HG03097 (cell line): ENCODE measurements at regions not wholly inside any gene's neighbourhood (a gene's known extent, or its start where the extent isn't known, plus 50 kb on each side); places are given as distances from the start of the nearest gene placed in this dataset.
"Not testable (repeated sequence)": the region's sequence is repeated elsewhere in the genome, so short reads cannot be mapped to it uniquely, and the experiment has no call there.

Experiments
- ATAC-seq: cut with Tn5 transposase; IDR thresholded peaks from one replicate; pipeline ENCODE4 v1.9.1; 2021; ENCODE audit not compliant: unreplicated experiment, low FRiP score

- ATAC-seq: not testable (repeated sequence)
Observed at GRCh38 chr6:63006018-63006417, 205.3 kb upstream of the FKBP1C start.

GRCh38 chr6:63010962-63011361 lies 200.3 kb upstream of the FKBP1C start:
- not testable (repeated sequence) for ATAC-seq

- no peak for ATAC-seq
Observed at GRCh38 chr6:63014290-63014689, 197.0 kb upstream of the FKBP1C start.

GRCh38 chr6:63022631-63023030 lies 188.6 kb upstream of the FKBP1C start:
- no peak for ATAC-seq

GRCh38 chr6:63023726-63024125 lies 187.5 kb upstream of the FKBP1C start:
- ATAC-seq: no peak

- ATAC-seq: no peak
Observed at GRCh38 chr6:63049216-63049615, 162.1 kb upstream of the FKBP1C start.

GRCh38 chr6:63053206-63053605 lies 158.1 kb upstream of the FKBP1C start:
- ATAC-seq: not testable (repeated sequence)

GRCh38 chr6:63058601-63059000 lies 152.7 kb upstream of the FKBP1C start:
- ATAC-seq: no peak

- no peak for ATAC-seq
Observed at GRCh38 chr6:63063631-63064271, 147.5 kb upstream of the FKBP1C start.

GRCh38 chr6:63066055-63066704 lies 145.1 kb upstream of the FKBP1C start:
- peak; percentile 80 for ATAC-seq

GRCh38 chr6:63094947-63095346 lies 116.3 kb upstream of the FKBP1C start:
- no peak for ATAC-seq

GRCh38 chr6:63097222-63097621 lies 114.0 kb upstream of the FKBP1C start:
- peak; percentile 68 for ATAC-seq

- ATAC-seq: no peak
Observed at GRCh38 chr6:63098789-63099188, 112.5 kb upstream of the FKBP1C start.

- no peak for ATAC-seq
Observed at GRCh38 chr6:63099772-63100459, 111.4 kb upstream of the FKBP1C start.

- peak; percentile 86 for ATAC-seq
Observed at GRCh38 chr6:63114610-63115211, 96.6 kb upstream of the FKBP1C start.

- ATAC-seq: no peak
Observed at GRCh38 chr6:63121166-63121565, 90.1 kb upstream of the FKBP1C start.

- no peak for ATAC-seq
Observed at GRCh38 chr6:63140114-63140513, 71.2 kb upstream of the FKBP1C start.

- no peak for ATAC-seq
Observed at GRCh38 chr6:63140692-63141318, 70.5 kb upstream of the FKBP1C start.

- ATAC-seq: no peak
Observed at GRCh38 chr6:63149730-63150129, 61.5 kb upstream of the FKBP1C start.

- no peak for ATAC-seq
Observed at GRCh38 chr6:63154535-63154934, 56.7 kb upstream of the FKBP1C start.
